Hepatocyte (in vitro differentiated cells): ENCODE measurements at regions not wholly inside any gene's neighbourhood (a gene's known extent, or its start where the extent isn't known, plus 50 kb on each side); places are given as distances from the start of the nearest gene placed in this dataset.

Experiments used
- DNase-seq: peaks from one replicate; pipeline ENCODE4 v3.0.0-alpha.2; 2016; ENCODE audit warnings: low spot score
- H2AFZ ChIP-seq: fragments of 200-600 bp; sonication (generic); 2 replicates; pipeline ENCODE4 v1.6.0; 2016; ENCODE audit warnings: antibody characterized with exemption, mild to moderate bottlenecking
- H3K27ac ChIP-seq: fragments of 200-600 bp; sonication (generic); 2 replicates; pipeline ENCODE4 v1.5.1; 2016; ENCODE audit warnings: mild to moderate bottlenecking
- H3K27me3 ChIP-seq: fragments of 200-600 bp; sonication (generic); 2 replicates; pipeline ENCODE4 v1.6.1; 2016
- H3K36me3 ChIP-seq: fragments of 200-600 bp; sonication (generic); replicated peaks from 2 replicates; pipeline ENCODE4 v1.5.1; 2016; ENCODE audit warnings: low read depth; ENCODE audit not compliant: insufficient read depth
- H3K4me1 ChIP-seq: fragments of 200-600 bp; sonication (generic); 2 replicates; pipeline ENCODE4 v1.5.1; 2016; ENCODE audit warnings: mild to moderate bottlenecking, moderate library complexity; ENCODE audit not compliant: insufficient read depth
- H3K4me2 ChIP-seq: fragments of 200-600 bp; sonication (generic); 2 replicates; pipeline ENCODE4 v1.6.0; 2016
- H3K4me3 ChIP-seq: fragments of 200-600 bp; sonication (generic); 2 replicates; pipeline ENCODE4 v1.5.1; 2016; ENCODE audit warnings: mild to moderate bottlenecking
- H3K79me2 ChIP-seq: fragments of 200-600 bp; sonication (generic); 2 replicates; pipeline ENCODE4 v1.6.0; 2017; ENCODE audit warnings: mild to moderate bottlenecking
- H3K9me2 ChIP-seq: fragments of 200-600 bp; sonication (generic); replicated peaks from 2 replicates; pipeline ENCODE4 v1.6.0; 2017; ENCODE audit warnings: mild to moderate bottlenecking; ENCODE audit not compliant: insufficient read depth
- H3K9me3 ChIP-seq: fragments of 200-600 bp; sonication (generic); 2 replicates; pipeline ENCODE4 v1.5.1; 2016; ENCODE audit warnings: low read depth, mild to moderate bottlenecking
- H4K20me1 ChIP-seq: fragments of 200-600 bp; sonication (generic); 2 replicates; pipeline ENCODE4 v1.6.0; 2016; ENCODE audit warnings: mild to moderate bottlenecking; ENCODE audit not compliant: insufficient read depth, poor library complexity, severe bottlenecking
- EZH2 ChIP-seq: fragments of 200-600 bp; sonication (generic); IDR thresholded peaks from 2 replicates; pipeline ENCODE4 v1.6.1; 2016; ENCODE audit warnings: antibody characterized with exemption, mild to moderate bottlenecking, borderline replicate concordance
- EZH2phosphoT487 ChIP-seq: fragments of 200-600 bp; sonication (generic); IDR thresholded peaks from one replicate; pipeline ENCODE4 v1.6.1; 2018; ENCODE audit warnings: antibody characterized with exemption, mild to moderate bottlenecking, low read depth, moderate library complexity; ENCODE audit not compliant: unreplicated experiment, severe bottlenecking
- WGBS: methylation state at CpG from one replicate; pipeline ENCODE4 v1.1.6; 2016; ENCODE audit warnings: low lambda C conversion rate; ENCODE audit errors: missing lambda C conversion rate; 5-methylcytosine and 5-hydroxymethylcytosine counted together
- TF ChIP-seq, protein P1 (sequence below): fragments of 200-600 bp; sonication (generic); IDR thresholded peaks from 2 replicates; pipeline ENCODE4 v1.5.1; 2016; ENCODE audit warnings: antibody characterized with exemption, mild to moderate bottlenecking; ENCODE audit not compliant: poor library complexity

DNA sequence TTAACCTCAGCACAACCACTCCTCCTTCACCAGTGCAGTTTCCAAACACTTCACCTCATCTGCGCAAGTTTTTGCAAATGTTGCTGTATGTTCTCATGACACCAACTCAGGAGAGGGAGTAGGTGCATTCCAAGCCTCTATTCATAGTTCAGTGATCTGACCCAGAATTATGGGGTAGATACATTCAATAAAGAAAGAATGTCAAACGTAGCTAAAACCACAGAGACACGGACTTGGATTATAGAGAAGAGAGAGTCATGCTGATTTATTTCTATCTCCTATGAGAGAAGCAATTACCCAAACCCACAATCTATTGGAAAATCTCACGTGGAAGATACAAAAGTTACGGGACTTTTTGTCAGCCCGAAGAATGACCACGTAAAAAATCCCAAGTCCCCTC, 1006.0 kb upstream of the TMEM132C start:
- H4K20me1 ChIP-seq: no peaks in the 10 kb centered on the region
- 88% methylated on average over 7 of the region's 7 CpGs for WGBS
- no peaks in the 10 kb centered on the region for H3K27me3 ChIP-seq
- no peak overlapping the region for H3K4me2 ChIP-seq
- TF ChIP-seq EZH2phosphoT487: no peak
- TF ChIP-seq, protein P1, sequence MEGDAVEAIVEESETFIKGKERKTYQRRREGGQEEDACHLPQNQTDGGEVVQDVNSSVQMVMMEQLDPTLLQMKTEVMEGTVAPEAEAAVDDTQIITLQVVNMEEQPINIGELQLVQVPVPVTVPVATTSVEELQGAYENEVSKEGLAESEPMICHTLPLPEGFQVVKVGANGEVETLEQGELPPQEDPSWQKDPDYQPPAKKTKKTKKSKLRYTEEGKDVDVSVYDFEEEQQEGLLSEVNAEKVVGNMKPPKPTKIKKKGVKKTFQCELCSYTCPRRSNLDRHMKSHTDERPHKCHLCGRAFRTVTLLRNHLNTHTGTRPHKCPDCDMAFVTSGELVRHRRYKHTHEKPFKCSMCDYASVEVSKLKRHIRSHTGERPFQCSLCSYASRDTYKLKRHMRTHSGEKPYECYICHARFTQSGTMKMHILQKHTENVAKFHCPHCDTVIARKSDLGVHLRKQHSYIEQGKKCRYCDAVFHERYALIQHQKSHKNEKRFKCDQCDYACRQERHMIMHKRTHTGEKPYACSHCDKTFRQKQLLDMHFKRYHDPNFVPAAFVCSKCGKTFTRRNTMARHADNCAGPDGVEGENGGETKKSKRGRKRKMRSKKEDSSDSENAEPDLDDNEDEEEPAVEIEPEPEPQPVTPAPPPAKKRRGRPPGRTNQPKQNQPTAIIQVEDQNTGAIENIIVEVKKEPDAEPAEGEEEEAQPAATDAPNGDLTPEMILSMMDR: no peak
- no peak for TF ChIP-seq EZH2
- no peaks in the 10 kb centered on the region for H3K4me1 ChIP-seq
- H3K27ac ChIP-seq: no peak overlapping the region
- no peak for DNase-seq
- no peaks in the 10 kb centered on the region for H3K36me3 ChIP-seq
- H3K9me3 ChIP-seq: no peaks in the 10 kb centered on the region
- H2AFZ ChIP-seq: no peak overlapping the region
- H3K9me2 ChIP-seq: no peaks in the 10 kb centered on the region
- no peaks in the 10 kb centered on the region for H3K79me2 ChIP-seq
- H3K4me3 ChIP-seq: no peak overlapping the region

DNA sequence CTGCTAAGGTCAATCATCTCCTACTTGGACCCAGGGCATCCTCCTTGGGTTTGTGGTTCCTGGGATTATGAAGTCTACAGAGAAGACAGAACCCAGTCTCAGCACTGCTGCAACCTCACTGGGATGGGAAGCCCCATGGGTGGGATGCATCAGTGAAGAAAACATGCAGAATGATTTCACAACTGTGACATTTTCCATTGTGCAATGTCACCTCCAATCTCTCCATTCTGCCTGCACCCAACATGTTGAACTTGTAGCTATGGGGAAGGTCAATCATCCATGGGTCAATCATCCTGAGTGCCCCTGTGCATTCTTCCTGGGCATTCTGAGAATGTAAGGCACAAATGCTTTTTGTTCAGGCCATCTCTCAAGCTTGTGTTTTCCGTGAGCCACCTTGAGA, 1004.4 kb upstream of the TMEM132C start:
- H2AFZ ChIP-seq: no peak overlapping the region
- H3K27ac ChIP-seq: no peak overlapping the region
- no peak overlapping the region for H3K4me3 ChIP-seq
- H3K9me2 ChIP-seq: no peaks in the 10 kb centered on the region
- 95% methylated on average over 1 of the region's 1 CpG for WGBS
- no peaks in the 10 kb centered on the region for H3K79me2 ChIP-seq
- TF ChIP-seq EZH2 (no peak), EZH2phosphoT487 (no peak)
- TF ChIP-seq, protein P1: no peak
- no peak for DNase-seq
- H4K20me1 ChIP-seq: no peaks in the 10 kb centered on the region
- no peak overlapping the region for H3K4me2 ChIP-seq
- no peaks in the 10 kb centered on the region for H3K36me3 ChIP-seq
- no peaks in the 10 kb centered on the region for H3K27me3 ChIP-seq
- no peaks in the 10 kb centered on the region for H3K9me3 ChIP-seq
- H3K4me1 ChIP-seq: no peaks in the 10 kb centered on the region

DNA sequence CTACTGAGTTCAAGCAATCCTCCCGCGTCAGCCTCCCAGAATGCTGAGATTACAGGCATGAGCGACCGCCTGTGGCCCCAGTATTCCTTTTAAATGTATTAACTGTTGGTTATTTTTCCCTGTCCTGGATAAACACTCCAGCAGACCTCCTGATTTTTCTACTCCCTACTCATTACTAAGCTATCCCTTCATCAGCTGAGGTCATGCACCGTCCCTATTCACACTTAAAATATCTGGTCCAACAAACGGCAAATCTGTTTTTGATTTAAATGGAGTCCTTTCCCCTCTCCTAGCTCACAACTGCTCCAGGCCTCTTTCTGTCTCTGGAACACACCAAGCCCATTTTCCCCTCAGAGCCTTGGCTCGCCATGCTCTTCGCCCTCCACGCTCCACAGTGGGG, 1003.3 kb upstream of the TMEM132C start:
- Histone ChIP-seq H3K4me1 (no peaks in the 10 kb centered on the region), H2AFZ (no peak overlapping the region), H3K4me2 (no peak overlapping the region), H3K27me3 (no peaks in the 10 kb centered on the region), H3K79me2 (no peaks in the 10 kb centered on the region), H3K36me3 (no peaks in the 10 kb centered on the region), H3K9me3 (no peaks in the 10 kb centered on the region), H4K20me1 (no peaks in the 10 kb centered on the region), H3K4me3 (no peak overlapping the region), H3K9me2 (no peaks in the 10 kb centered on the region), H3K27ac (no peak overlapping the region)
- no peak for DNase-seq
- TF ChIP-seq EZH2: no peak
- TF ChIP-seq EZH2phosphoT487: no peak
- TF ChIP-seq, protein P1: no peak
- 96% methylated on average over 9 of the region's 9 CpGs for WGBS

DNA sequence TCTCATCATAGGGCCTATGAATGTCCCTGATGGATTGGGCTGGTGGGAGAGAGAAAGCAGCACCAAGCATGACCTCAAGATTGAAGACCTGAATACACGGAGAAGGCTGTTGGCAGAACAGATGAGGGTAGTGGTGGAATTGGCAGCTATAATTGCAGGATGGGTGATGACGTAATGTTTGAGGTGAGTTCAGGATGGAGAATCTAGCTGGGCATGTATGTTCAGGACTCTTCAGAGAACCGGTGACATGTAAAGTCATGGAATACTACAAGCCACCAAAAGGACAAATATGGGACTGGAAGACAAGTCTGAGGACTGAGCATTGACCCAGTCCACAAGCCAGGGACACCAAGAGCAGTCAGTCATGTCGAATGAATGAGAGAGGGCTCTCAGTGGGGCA, 999.8 kb upstream of the TMEM132C start:
- H3K4me3 ChIP-seq: no peak overlapping the region
- no peaks in the 10 kb centered on the region for H3K9me2 ChIP-seq
- H4K20me1 ChIP-seq: no peaks in the 10 kb centered on the region
- H3K79me2 ChIP-seq: no peaks in the 10 kb centered on the region
- TF ChIP-seq, protein P1: no peak
- no peak overlapping the region for H3K4me2 ChIP-seq
- no peaks in the 10 kb centered on the region for H3K27me3 ChIP-seq
- 87% methylated on average over 4 of the region's 4 CpGs for WGBS
- H3K36me3 ChIP-seq: no peaks in the 10 kb centered on the region
- DNase-seq: no peak
- H2AFZ ChIP-seq: no peak overlapping the region
- H3K9me3 ChIP-seq: no peaks in the 10 kb centered on the region
- H3K27ac ChIP-seq: no peak overlapping the region
- H3K4me1 ChIP-seq: no peaks in the 10 kb centered on the region
